ENCODE measurements at regions not wholly inside any gene's neighbourhood (a gene's known extent, or its start where the extent isn't known, plus 50 kb on each side); places are given as distances from the start of the nearest gene placed in this dataset.
"Not testable (repeated sequence)": the region's sequence is repeated elsewhere in the genome, so short reads cannot be mapped to it uniquely, and the experiment has no call there.

GRCh38 chr6:28626386-28626785 lies 100.7 kb downstream of the GPX5 start:
- DNase-seq = not testable (repeated sequence)

- DNase-seq = no peak
Observed at GRCh38 chr6:28632326-28632851, 106.7 kb downstream of the GPX5 start.

DNA sequence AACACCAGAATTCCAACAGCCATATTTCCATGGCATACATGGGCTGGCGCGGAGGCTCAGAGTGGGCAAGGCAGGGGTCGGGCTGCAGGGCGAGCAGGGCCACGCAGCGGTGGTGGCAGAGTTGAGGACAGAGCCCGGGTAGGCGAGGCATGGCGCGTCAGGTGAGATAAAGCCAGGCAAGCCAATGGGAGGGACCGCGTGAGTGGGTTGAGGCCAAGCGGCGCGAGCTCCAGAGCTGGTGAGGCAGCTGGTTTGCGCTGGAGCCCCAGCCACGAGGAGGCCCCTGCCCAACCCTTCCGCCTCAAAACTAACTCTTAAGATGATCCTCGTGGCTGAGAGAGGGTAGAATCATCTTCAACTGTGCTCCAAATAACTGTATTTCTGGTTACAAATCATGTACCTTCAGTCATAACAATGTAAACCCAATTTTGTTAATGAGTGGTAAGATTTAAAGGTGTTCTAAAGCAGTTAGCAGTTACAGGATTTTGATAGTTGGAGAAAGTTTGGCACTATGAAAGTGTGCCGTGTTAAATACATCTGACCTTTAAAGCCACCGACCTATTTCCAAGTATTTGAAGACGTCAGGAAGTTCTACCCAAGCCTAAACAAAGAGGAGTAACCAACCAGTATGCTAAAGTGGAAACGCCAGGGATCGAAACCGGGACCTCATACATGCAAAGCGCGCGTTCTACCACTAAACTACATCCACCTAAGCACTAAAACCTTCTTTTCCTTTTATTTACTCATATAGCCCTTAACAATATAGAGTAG lies 107.9 kb downstream of the GPX5 start:
- DNase-seq = no peak

DNA sequence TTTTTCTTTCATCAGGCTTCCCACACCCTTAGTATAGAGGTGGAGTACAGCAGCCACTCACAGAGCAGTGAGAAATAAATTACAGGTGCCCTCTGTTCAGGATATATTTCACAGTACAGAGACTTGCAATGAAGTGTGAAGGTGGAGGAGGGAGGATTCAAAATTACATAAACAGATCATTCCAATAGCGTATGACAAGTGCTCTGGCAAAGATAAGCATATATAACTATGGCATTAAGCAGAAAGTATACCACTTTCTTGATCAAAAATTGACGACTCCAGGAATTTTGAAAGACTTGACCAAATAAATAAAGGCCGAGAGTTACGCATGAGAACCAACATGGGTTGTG lies 108.7 kb downstream of the GPX5 start:
- DNase-seq = no peak

DNA sequence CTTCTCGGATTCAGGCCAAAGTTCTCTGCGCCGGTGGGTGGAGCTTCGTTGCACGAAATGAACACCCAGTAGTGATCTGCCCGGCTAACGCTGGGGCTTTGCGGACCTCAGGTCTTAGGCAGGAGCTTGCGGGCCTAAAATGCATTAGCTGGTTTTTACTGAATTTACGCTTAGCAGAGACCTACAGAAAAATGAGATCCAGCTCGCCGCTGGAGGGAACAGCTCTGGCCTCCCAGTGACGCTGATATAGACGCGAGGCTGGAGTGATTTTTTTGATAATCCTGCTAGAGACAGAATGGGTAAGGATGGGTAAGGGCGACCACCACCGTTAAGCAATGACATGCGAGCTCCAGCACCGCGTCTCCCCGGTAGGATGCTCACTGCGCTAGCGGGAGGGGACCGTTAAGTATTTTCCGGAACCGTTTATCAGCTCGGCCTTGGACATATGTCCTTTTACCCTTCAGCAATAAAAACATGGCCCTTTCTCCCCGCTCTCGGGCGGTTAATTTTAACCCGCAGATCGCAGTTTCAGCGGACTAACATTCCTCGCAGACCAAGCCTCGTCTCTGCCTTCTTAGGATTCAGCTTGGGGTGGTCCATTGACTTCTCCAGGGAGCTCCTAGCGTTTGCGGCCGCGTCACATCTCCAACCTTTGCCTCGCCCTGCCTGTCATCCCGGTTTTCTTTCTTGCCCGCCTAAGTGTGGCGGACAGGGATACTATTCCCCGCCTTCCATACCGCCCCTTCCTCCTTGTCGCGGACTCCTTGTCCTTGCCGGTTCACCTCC lies 109.3 kb downstream of the GPX5 start:
- DNase-seq = peak; percentile 13

DNA sequence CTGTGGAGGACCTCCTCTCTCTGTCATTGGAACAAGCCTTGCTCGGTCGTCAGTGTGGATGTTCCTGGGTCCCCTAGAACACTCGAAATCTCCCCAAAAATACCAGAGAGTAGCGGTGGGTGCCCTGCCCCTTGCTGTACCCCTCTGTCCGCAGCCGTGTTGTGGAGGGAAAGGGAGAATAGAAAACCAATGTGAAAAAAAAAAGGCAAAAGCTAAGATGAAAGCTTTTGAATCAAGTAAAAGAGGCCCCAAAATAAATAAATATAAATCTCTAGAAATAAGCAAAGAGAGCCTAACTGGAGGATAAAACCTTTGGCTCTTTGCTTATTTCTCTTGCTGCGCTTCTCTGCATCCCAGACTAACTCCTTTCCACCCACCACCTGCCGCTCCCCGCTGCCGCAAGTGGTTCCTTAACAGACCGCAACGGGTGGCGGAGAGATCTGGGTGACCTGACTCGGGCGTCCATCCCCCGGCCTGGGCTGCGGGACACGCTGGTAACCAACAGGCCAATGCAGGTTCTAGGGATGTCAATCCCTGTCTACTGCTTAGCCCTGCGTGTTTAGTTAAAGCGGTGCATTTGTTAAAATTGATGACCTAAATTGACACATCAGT lies 110.0 kb downstream of the GPX5 start:
- DNase-seq = no peak

GRCh38 chr6:28638787-28639430 lies 113.2 kb downstream of the GPX5 start:
- DNase-seq = no peak

- not testable (repeated sequence) for DNase-seq
Observed at GRCh38 chr6:28639445-28640290, 114.0 kb downstream of the GPX5 start.

DNA sequence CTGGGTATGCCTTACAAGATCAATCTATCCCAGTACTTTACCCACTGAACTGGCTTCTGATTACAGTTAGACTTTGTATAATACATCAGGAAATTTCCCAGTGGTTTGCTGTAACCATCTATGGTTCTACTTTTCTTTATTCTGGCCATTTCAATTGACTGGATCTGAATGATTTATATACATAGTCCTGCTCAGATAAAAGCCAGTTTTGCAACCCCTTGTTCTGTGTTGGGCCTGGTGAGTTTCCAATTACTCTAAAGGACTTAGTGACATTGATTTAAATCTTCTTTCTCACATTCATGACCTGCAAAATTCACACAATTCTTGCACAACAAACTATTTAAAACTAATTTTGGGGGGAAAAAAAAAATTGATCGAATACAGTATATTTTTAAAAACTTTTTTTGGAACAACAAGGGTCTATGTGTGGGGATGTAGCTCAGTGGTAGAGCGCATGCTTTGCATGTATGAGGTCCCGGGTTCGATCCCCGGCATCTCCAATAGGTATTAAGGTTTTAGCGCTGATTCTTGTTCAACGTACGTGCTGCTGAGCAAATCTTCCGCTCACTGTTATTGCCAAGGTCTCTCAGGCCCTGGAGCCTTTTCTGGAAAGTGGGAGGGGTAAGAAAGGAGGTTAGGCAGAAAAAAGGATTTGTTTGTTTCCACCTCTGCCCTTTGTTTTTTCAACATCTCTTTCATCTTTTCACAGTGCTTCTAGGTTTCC lies 117.5 kb downstream of the GPX5 start:
- DNase-seq = peak; percentile 43

DNA sequence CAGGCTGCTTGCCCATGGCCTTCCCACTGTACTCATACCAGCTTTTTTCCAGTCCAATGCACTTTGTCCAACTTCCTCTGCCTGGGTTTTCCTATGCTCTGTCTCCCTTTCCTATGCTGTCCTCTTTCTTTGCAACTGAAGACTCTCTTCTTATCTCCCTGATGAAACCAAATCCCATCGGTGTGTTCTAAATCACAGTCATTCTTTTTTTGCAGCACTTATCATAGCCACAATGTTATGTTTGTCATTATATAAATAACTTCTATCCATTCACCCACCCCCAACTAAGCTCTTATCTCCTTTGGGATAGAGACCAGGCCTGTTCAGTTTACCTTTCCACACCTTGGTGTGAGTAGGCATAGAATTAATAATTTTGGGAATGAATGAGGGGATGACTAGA lies 121.0 kb downstream of the GPX5 start:
- DNase-seq = no peak

- DNase-seq = peak; percentile 84
Observed at GRCh38 chr6:28648035-28648877, 122.6 kb downstream of the GPX5 start.

DNA sequence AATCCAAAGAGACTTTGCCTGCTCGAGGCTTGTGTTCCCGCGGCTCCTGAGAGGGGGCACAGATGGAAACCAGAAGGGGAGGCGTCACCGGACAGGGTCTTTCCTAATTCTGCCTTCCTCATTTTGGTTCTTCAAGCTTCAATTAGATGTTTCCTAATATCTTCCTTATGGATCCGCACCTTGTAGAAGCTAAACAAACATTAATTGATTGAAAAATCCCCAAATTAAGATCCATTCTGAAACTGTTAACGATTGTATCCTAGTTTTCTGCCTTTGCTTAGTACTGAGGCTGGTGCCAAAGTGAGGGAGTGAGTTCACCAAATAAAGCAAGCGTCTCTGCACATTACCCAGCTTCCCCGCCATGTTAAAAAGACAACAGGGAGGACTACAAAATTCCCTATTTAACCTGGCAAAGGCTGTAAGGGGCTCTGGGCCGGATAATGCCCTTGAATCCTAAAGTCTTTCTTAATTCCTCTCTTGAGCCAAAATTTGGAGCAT lies 123.2 kb downstream of the GPX5 start:
- peak; percentile 41 for DNase-seq

GRCh38 chr6:28651161-28651560 lies 125.5 kb downstream of the GPX5 start:
- no peak for DNase-seq

GRCh38 chr6:28653876-28654275 lies 128.2 kb downstream of the GPX5 start:
- DNase-seq = no peak

- DNase-seq = no peak
Observed at GRCh38 chr6:28655164-28655563, 129.5 kb downstream of the GPX5 start.

GRCh38 chr6:28656715-28657114 lies 131.0 kb downstream of the GPX5 start:
- no peak for DNase-seq

DNA sequence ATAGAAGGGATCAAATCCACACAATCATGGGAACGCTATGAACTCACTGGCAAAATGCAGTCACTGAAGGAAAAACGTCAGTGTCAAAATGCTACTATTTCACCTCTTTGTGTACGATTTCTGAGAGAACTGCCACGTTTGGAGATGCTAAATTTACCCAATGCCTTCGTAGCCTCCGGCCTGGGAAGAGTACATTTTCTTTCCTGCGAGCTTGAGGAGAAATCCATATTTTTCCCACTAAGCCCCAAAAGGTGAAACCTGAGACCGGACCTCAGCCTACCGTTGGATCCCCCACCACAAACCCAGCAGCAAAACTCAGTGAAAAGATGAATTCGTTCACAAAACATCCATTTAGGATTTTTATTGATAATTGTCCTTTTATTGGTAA lies 131.7 kb downstream of the GPX5 start:
- no peak for DNase-seq

GRCh38 chr6:28657769-28658465 lies 132.2 kb downstream of the GPX5 start:
- peak; percentile 36 for DNase-seq

DNA sequence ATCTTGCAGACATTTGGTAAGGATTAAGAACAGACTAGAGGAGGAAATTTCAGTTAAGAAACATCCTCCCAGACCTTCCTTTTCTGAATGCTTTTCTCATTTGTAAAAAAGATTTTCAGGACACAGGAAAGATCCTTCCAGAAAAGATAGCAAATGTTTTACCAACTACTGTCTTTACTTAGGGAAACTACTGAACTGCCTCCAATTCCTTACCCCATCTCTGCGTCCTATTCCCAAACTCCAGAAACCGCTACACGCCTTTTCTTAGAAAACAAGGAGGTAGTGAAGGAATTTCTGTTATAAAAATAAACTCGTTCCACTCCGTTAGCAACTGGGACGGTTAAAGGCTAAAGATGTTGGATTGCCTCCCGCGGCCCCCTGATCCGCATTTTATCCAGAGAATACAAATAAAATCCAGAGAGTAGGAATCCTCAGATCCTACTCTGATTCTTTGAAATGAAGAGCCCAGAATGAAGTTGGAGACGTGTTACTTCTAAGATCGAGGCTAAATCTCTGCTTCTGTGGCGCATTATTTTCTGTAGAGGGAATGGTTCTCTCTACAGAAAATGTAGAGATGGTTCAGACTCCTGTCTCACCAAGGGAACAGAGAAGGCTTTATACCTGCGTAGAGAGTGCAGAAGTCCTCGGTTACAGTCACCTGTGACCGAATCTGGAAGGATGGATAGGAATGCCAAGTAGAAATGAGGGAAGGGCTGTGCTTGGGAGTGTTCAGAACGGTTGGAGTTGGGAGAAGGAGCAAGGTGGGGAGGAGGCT lies 133.0 kb downstream of the GPX5 start:
- DNase-seq = no peak

Measured in NCI-H1694 (cell line).